BE2C (cell line): ENCODE measurements at regions not wholly inside any gene's neighbourhood (a gene's known extent, or its start where the extent isn't known, plus 50 kb on each side); places are given as distances from the start of the nearest gene placed in this dataset.

Experiments
- DNase-seq: peaks from one replicate; pipeline ENCODE4 v3.0.0-alpha.2; 2020
- H3K27me3 ChIP-seq: fragments of 250-450 bp; sonication (Bioruptor Pico); 2 replicates; pipeline ENCODE4 v1.5.1; 2020; ENCODE audit warnings: mild to moderate bottlenecking
- H3K36me3 ChIP-seq: fragments of 250-450 bp; sonication (Bioruptor Pico); 2 replicates; pipeline ENCODE4 v1.5.1; 2020; ENCODE audit warnings: mild to moderate bottlenecking
- H3K4me1 ChIP-seq: fragments of 250-450 bp; sonication (Bioruptor Pico); 2 replicates; pipeline ENCODE4 v1.5.1; 2020
- H3K4me3 ChIP-seq: 2 replicates; pipeline ENCODE4 v1.5.1; 2011; ENCODE audit warnings: low read depth, low read length
- H3K9me3 ChIP-seq: fragments of 250-450 bp; sonication (Bioruptor Pico); 2 replicates; pipeline ENCODE4 v1.5.1; 2020
- CTCF ChIP-seq: IDR thresholded peaks from 2 replicates; pipeline ENCODE4 v1.5.1; 2012; ENCODE audit warnings: mild to moderate bottlenecking, low read depth, low read length

- TF ChIP-seq CTCF: no peak
- H3K4me1 ChIP-seq: no peaks in the 10 kb centered on the region
- DNase-seq: no peak
- H3K36me3 ChIP-seq: no peaks in the 10 kb centered on the region
- no peaks in the 10 kb centered on the region for H3K27me3 ChIP-seq
- no peaks in the 10 kb centered on the region for H3K9me3 ChIP-seq
- H3K4me3 ChIP-seq: no peak overlapping the region
Measured at GRCh38 chr3:61443886-61444285, 117.5 kb upstream of the PTPRG start.

GRCh38 chr3:61444782-61445181 is 116.6 kb upstream of the PTPRG start:
- Histone ChIP-seq H3K36me3 (no peaks in the 10 kb centered on the region), H3K9me3 (no peaks in the 10 kb centered on the region), H3K4me1 (no peaks in the 10 kb centered on the region), H3K4me3 (no peak overlapping the region), H3K27me3 (no peaks in the 10 kb centered on the region)
- no peak for DNase-seq
- no peak for TF ChIP-seq CTCF

- no peak for TF ChIP-seq CTCF
- Histone ChIP-seq H3K4me3 (no peak overlapping the region), H3K4me1 (no peaks in the 10 kb centered on the region), H3K36me3 (no peaks in the 10 kb centered on the region), H3K9me3 (no peaks in the 10 kb centered on the region), H3K27me3 (no peaks in the 10 kb centered on the region)
- DNase-seq: no peak
Measured at GRCh38 chr3:61445924-61446323, 115.4 kb upstream of the PTPRG start.

- TF ChIP-seq CTCF: no peak
- no peaks in the 10 kb centered on the region for H3K27me3 ChIP-seq
- no peaks in the 10 kb centered on the region for H3K36me3 ChIP-seq
- H3K4me3 ChIP-seq: no peak overlapping the region
- H3K9me3 ChIP-seq: no peaks in the 10 kb centered on the region
- no peaks in the 10 kb centered on the region for H3K4me1 ChIP-seq
- no peak for DNase-seq
Measured at GRCh38 chr3:61446341-61446740, 115.0 kb upstream of the PTPRG start.

GRCh38 chr3:61448378-61448777 is 113.0 kb upstream of the PTPRG start:
- no peaks in the 10 kb centered on the region for H3K9me3 ChIP-seq
- no peak for DNase-seq

More at GRCh38 chr3:61448378-61448777, 113.0 kb upstream of the PTPRG start:
- no peaks in the 10 kb centered on the region for H3K36me3 ChIP-seq
- no peaks in the 10 kb centered on the region for H3K27me3 ChIP-seq
- no peak for TF ChIP-seq CTCF
- H3K4me3 ChIP-seq: no peak overlapping the region
- H3K4me1 ChIP-seq: no peaks in the 10 kb centered on the region
